Liver (tissue), 8 donors: ENCODE measurements at regions not wholly inside any gene's neighbourhood (a gene's known extent, or its start where the extent isn't known, plus 50 kb on each side); places are given as distances from the start of the nearest gene placed in this dataset.

Experiments
- DNase-seq: peaks from one replicate; pipeline ENCODE4 v3.0.0-alpha.2; 2017; ENCODE audit warnings: low spot score
- H3K27ac ChIP-seq, 2 donors: one replicate each; pipeline ENCODE4 v1.7.0; 2013; ENCODE audit warnings: inconsistent platforms in 2 of 2, low read length in 2 of 2, control low read depth in 1 of 2, low read depth in 1 of 2, mild to moderate bottlenecking in 1 of 2
- H3K27me3 ChIP-seq, 4 donors: one replicate each; pipeline versions ENCODE4 v1.6.1 to v1.7.0; 2013; ENCODE audit warnings: low read length in 3 of 4, inconsistent platforms in 1 of 4, mild to moderate bottlenecking in 1 of 4, moderate library complexity in 1 of 4; ENCODE audit not compliant: control insufficient read depth in 4 of 4, insufficient read depth in 4 of 4
- H3K36me3 ChIP-seq, 4 donors: one replicate each; pipeline versions ENCODE4 v1.6.1 to v1.7.0; 2013; ENCODE audit warnings: low read length in 3 of 4, mild to moderate bottlenecking in 3 of 4, low read depth in 1 of 4, moderate library complexity in 1 of 4; ENCODE audit not compliant: control insufficient read depth in 4 of 4, insufficient read depth in 3 of 4
- H3K4me1 ChIP-seq, 4 donors: one replicate each; pipeline versions ENCODE4 v1.6.1 to v1.7.0; 2013; ENCODE audit warnings: low read length in 3 of 4, mild to moderate bottlenecking in 3 of 4, moderate library complexity in 1 of 4; ENCODE audit not compliant: control insufficient read depth in 4 of 4, insufficient read depth in 4 of 4
- H3K4me3 ChIP-seq, 3 donors: one replicate each; pipeline versions ENCODE4 v1.6.1 to v1.7.0; 2013; ENCODE audit warnings: low read length in 3 of 3, control low read depth in 1 of 3, low read depth in 1 of 3, mild to moderate bottlenecking in 1 of 3
- H3K9ac ChIP-seq, 2 donors: one replicate each; pipeline ENCODE4 v1.7.0; 2013; ENCODE audit warnings: low read length in 2 of 2, mild to moderate bottlenecking in 2 of 2, moderate library complexity in 2 of 2, control low read depth in 1 of 2, low read depth in 1 of 2
- H3K9me3 ChIP-seq, 4 donors: one replicate each; pipeline versions ENCODE4 v1.6.1 to v1.7.0; 2013; ENCODE audit warnings: low read length in 3 of 4; ENCODE audit not compliant: control insufficient read depth in 4 of 4
- EGR1 ChIP-seq, 2 donors: IDR thresholded peaks; 2 replicates each; pipeline ENCODE4 v1.6.1; 2016 to 2018; ENCODE audit warnings: antibody characterized with exemption in 2 of 2, low read depth in 2 of 2
- FOXA2 ChIP-seq: IDR thresholded peaks from 2 replicates; pipeline ENCODE4 v1.6.1; 2016; ENCODE audit warnings: antibody characterized with exemption
- GABPA ChIP-seq, 2 donors: IDR thresholded peaks in 1 of 2; conservative IDR thresholded peaks in 1 of 2; 2 replicates each; pipeline ENCODE4 v1.6.1; 2016; ENCODE audit warnings: antibody characterized with exemption in 2 of 2, mild to moderate bottlenecking in 1 of 2, moderate library complexity in 1 of 2
- HNF4A ChIP-seq, 2 donors: conservative IDR thresholded peaks; 2 replicates each; pipeline ENCODE4 v1.6.1; 2016; ENCODE audit warnings: antibody characterized with exemption in 2 of 2, mild to moderate bottlenecking in 2 of 2
- HNF4G ChIP-seq: IDR thresholded peaks from 2 replicates; pipeline ENCODE4 v1.6.1; 2016; ENCODE audit warnings: antibody characterized with exemption
- JUND ChIP-seq, 2 donors: IDR thresholded peaks; 2 replicates each; pipeline ENCODE4 v1.6.1; 2016; ENCODE audit warnings: antibody characterized with exemption in 2 of 2
- NR2F2 ChIP-seq: IDR thresholded peaks from 2 replicates; pipeline ENCODE4 v1.6.1; 2016; ENCODE audit warnings: antibody characterized with exemption
- RAD21 ChIP-seq, 2 donors: IDR thresholded peaks; 2 replicates each; pipeline ENCODE4 v1.6.1; 2016; ENCODE audit warnings: antibody characterized with exemption in 2 of 2, mild to moderate bottlenecking in 2 of 2
- TAF1 ChIP-seq: conservative IDR thresholded peaks from 2 replicates; pipeline ENCODE4 v1.6.1; 2016; ENCODE audit warnings: antibody characterized with exemption, mild to moderate bottlenecking
- YY1 ChIP-seq: IDR thresholded peaks from 2 replicates; pipeline ENCODE4 v1.6.1; 2016; ENCODE audit warnings: antibody characterized with exemption, mild to moderate bottlenecking
- WGBS: extraction: QIAGEN DNeasy Blood & Tissue Kit; methylation state at CpG from one replicate; pipeline ENCODE4 v1.1.7; 2013; 5-methylcytosine and 5-hydroxymethylcytosine counted together
- TF ChIP-seq, protein P1 (sequence below): IDR thresholded peaks from 2 replicates; pipeline ENCODE4 v1.6.1; 2016; ENCODE audit warnings: antibody characterized with exemption
- TF ChIP-seq, protein P2 (sequence below): fragments of 150-350 bp; IDR thresholded peaks from 2 replicates; pipeline ENCODE4 v1.5.1; 2017; ENCODE audit warnings: improper control_type of control experiment, low read depth, low read length; ENCODE audit not compliant: missing input control
- TF ChIP-seq, protein P3 (sequence below): IDR thresholded peaks from 2 replicates; pipeline ENCODE4 v1.6.1; 2016; ENCODE audit warnings: antibody characterized with exemption
- TF ChIP-seq, protein P4 (sequence below): IDR thresholded peaks from 2 replicates; pipeline ENCODE4 v1.6.1; 2016; ENCODE audit warnings: antibody characterized with exemption, mild to moderate bottlenecking
- TF ChIP-seq, protein P5 (sequence below): IDR thresholded peaks from 2 replicates; pipeline ENCODE4 v1.6.1; 2016; ENCODE audit warnings: antibody characterized with exemption
- donor health status: healthy.
- donor health status: healthy.
- donor health status: healthy.
- donor health status: healthy.
- donor health status: healthy.

DNA sequence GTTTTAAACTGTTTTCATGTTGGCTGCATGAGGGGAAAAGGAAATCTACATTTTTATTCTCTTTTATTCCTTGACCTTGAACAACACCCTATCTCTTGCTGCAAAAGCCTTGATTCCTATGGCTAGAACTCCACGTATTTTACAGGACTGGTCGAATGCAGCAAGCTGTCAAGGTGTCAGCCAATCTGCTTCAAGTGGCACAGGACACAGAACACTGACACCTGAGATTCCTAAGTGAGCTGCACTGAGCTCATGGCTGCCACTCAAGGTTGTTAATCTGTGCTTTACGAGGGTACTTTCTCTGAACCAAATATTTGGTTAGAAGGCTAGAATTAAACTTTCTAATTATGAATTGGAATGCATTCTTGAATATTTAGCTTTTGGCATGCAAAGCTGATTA, 349.7 kb upstream of the COBL start:
- TF ChIP-seq JUND (IDR thresholded peaks at IDR 0.05) (no peak), YY1 (no peak), NR2F2 (no peak), RAD21 (IDR thresholded peaks at IDR 0.05) (no peak), HNF4A (conservative IDR thresholded peaks at IDR 0.05) (no peak), TAF1 (no peak), EGR1 (IDR thresholded peaks at IDR 0.05; ENCODE audit: low read depth in 2 of 2) (no peak), GABPA (IDR thresholded peaks at IDR 0.05 in 1 of 2, conservative IDR thresholded peaks at IDR 0.05 in 1 of 2) (no peak)
- TF ChIP-seq, protein P1, sequence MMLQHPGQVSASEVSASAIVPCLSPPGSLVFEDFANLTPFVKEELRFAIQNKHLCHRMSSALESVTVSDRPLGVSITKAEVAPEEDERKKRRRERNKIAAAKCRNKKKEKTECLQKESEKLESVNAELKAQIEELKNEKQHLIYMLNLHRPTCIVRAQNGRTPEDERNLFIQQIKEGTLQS = no peak
- TF ChIP-seq, protein P2, sequence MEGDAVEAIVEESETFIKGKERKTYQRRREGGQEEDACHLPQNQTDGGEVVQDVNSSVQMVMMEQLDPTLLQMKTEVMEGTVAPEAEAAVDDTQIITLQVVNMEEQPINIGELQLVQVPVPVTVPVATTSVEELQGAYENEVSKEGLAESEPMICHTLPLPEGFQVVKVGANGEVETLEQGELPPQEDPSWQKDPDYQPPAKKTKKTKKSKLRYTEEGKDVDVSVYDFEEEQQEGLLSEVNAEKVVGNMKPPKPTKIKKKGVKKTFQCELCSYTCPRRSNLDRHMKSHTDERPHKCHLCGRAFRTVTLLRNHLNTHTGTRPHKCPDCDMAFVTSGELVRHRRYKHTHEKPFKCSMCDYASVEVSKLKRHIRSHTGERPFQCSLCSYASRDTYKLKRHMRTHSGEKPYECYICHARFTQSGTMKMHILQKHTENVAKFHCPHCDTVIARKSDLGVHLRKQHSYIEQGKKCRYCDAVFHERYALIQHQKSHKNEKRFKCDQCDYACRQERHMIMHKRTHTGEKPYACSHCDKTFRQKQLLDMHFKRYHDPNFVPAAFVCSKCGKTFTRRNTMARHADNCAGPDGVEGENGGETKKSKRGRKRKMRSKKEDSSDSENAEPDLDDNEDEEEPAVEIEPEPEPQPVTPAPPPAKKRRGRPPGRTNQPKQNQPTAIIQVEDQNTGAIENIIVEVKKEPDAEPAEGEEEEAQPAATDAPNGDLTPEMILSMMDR = no peak
- TF ChIP-seq, protein P3, sequence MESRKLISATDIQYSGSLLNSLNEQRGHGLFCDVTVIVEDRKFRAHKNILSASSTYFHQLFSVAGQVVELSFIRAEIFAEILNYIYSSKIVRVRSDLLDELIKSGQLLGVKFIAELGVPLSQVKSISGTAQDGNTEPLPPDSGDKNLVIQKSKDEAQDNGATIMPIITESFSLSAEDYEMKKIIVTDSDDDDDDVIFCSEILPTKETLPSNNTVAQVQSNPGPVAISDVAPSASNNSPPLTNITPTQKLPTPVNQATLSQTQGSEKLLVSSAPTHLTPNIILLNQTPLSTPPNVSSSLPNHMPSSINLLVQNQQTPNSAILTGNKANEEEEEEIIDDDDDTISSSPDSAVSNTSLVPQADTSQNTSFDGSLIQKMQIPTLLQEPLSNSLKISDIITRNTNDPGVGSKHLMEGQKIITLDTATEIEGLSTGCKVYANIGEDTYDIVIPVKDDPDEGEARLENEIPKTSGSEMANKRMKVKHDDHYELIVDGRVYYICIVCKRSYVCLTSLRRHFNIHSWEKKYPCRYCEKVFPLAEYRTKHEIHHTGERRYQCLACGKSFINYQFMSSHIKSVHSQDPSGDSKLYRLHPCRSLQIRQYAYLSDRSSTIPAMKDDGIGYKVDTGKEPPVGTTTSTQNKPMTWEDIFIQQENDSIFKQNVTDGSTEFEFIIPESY = no peak
- TF ChIP-seq, protein P4, sequence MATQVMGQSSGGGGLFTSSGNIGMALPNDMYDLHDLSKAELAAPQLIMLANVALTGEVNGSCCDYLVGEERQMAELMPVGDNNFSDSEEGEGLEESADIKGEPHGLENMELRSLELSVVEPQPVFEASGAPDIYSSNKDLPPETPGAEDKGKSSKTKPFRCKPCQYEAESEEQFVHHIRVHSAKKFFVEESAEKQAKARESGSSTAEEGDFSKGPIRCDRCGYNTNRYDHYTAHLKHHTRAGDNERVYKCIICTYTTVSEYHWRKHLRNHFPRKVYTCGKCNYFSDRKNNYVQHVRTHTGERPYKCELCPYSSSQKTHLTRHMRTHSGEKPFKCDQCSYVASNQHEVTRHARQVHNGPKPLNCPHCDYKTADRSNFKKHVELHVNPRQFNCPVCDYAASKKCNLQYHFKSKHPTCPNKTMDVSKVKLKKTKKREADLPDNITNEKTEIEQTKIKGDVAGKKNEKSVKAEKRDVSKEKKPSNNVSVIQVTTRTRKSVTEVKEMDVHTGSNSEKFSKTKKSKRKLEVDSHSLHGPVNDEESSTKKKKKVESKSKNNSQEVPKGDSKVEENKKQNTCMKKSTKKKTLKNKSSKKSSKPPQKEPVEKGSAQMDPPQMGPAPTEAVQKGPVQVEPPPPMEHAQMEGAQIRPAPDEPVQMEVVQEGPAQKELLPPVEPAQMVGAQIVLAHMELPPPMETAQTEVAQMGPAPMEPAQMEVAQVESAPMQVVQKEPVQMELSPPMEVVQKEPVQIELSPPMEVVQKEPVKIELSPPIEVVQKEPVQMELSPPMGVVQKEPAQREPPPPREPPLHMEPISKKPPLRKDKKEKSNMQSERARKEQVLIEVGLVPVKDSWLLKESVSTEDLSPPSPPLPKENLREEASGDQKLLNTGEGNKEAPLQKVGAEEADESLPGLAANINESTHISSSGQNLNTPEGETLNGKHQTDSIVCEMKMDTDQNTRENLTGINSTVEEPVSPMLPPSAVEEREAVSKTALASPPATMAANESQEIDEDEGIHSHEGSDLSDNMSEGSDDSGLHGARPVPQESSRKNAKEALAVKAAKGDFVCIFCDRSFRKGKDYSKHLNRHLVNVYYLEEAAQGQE = no peak
- no peaks in the 10 kb centered on the region for H3K27me3 ChIP-seq
- H3K4me1 ChIP-seq = no peaks in the 10 kb centered on the region
- no peaks in the 10 kb centered on the region for H3K36me3 ChIP-seq
- H3K9me3 ChIP-seq = no peaks in the 10 kb centered on the region
- H3K9ac ChIP-seq = no peak overlapping the region
- no peak overlapping the region for H3K27ac ChIP-seq
- WGBS = 10% methylated on average over 3 of the region's 3 CpGs
- H3K4me3 ChIP-seq = no peak overlapping the region
- DNase-seq = no peak

DNA sequence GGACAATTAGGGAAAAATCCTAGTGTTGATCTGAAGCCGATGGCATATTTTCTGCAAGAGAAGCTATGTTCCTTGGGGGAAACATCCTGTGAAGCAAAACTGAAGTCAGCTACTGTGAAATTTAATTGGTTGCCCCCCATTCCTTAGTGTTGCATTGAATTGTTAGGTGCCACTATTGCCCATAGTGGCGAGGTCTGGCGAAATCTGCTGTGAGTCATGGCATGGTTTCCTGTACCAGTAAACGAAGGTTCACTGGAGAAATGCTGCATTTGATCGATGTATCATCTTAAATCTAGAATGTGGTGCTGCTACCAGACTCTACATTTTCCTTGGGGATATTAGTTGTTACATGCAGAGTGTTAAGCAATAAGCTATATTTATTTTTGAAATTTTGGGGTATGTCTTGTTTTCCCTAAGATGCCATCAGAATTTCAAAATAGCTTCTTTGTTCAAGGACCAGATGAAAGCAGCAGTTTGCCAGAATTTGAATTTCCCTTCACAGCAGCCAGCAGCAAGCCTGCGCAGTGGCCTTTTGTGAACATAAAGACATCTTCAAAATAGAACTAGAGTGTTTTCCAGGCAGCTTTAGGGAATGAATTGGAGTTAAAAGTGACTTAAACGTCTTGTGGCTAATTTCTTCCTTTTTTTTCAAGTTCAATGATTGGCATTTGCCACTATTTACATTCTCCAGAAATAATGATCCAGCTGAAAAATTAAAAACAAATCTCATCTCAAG, 348.6 kb upstream of the COBL start:
- H3K36me3 ChIP-seq = no peaks in the 10 kb centered on the region
- TF ChIP-seq NR2F2 (no peak), HNF4G (no peak), GABPA (IDR thresholded peaks at IDR 0.05 in 1 of 2, conservative IDR thresholded peaks at IDR 0.05 in 1 of 2) (no peak), HNF4A (conservative IDR thresholded peaks at IDR 0.05) (no peak), FOXA2 (no peak), RAD21 (IDR thresholded peaks at IDR 0.05) (no peak), TAF1 (no peak), EGR1 (IDR thresholded peaks at IDR 0.05; ENCODE audit: low read depth in 2 of 2) (no peak), JUND (IDR thresholded peaks at IDR 0.05) (no peak)
- TF ChIP-seq, protein P4 = no peak
- TF ChIP-seq, protein P3 = no peak
- TF ChIP-seq, protein P5, sequence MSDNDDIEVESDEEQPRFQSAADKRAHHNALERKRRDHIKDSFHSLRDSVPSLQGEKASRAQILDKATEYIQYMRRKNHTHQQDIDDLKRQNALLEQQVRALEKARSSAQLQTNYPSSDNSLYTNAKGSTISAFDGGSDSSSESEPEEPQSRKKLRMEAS = no peak
- TF ChIP-seq, protein P1 = no peak

More for the DNA sequence above, 348.6 kb upstream of the COBL start:
- Histone ChIP-seq H3K4me1 (no peaks in the 10 kb centered on the region), H3K4me3 (no peak overlapping the region), H3K27me3 (no peaks in the 10 kb centered on the region), H3K27ac (no peak overlapping the region), H3K9me3 (no peaks in the 10 kb centered on the region), H3K9ac (no peak overlapping the region)
- WGBS = 70% methylated on average over 7 of the region's 7 CpGs
- DNase-seq = no peak
